DMS 273 (cell line): ENCODE measurements at regions not wholly inside any gene's neighbourhood (a gene's known extent, or its start where the extent isn't known, plus 50 kb on each side); places are given as distances from the start of the nearest gene placed in this dataset.
A peak's percentile ranks its signal among the peaks of the same experiment; 100 is the strongest.

Experiments used
- DNase-seq: peaks from one replicate; lab custom pipeline; 2025; ENCODE audit not compliant: unreplicated experiment; lab: John Stamatoyannopoulos, UW

GRCh38 chr4:59223292-59223941 is 1976.7 kb upstream of the ADGRL3 start:
- no peak for DNase-seq

GRCh38 chr4:59238212-59238611 is 1961.9 kb upstream of the ADGRL3 start:
- no peak for DNase-seq

GRCh38 chr4:59240011-59240410 is 1960.1 kb upstream of the ADGRL3 start:
- no peak for DNase-seq

GRCh38 chr4:59243038-59243437 is 1957.1 kb upstream of the ADGRL3 start:
- DNase-seq = no peak

DNA sequence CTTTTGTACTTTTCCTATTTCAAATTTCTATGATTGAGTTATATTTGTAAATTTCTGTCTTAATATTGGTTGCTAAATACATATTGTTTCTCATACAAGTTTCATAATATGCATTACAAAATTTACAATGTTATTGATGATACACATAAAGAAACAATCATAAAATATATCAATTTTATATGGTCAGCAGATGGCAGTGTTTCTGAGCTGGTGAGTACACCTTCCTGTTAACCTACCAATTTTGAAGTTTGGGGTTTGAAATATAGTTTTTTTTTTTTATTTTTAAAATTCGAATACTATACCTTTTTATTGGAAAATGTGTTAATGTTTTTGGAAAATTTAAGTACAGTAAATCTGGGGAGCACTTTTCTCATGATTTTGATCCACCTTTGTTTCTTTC is 1953.1 kb upstream of the ADGRL3 start:
- DNase-seq = peak; percentile 27

GRCh38 chr4:59248313-59248712 is 1951.8 kb upstream of the ADGRL3 start:
- DNase-seq = no peak

GRCh38 chr4:59249110-59249509 is 1951.0 kb upstream of the ADGRL3 start:
- no peak for DNase-seq

DNA sequence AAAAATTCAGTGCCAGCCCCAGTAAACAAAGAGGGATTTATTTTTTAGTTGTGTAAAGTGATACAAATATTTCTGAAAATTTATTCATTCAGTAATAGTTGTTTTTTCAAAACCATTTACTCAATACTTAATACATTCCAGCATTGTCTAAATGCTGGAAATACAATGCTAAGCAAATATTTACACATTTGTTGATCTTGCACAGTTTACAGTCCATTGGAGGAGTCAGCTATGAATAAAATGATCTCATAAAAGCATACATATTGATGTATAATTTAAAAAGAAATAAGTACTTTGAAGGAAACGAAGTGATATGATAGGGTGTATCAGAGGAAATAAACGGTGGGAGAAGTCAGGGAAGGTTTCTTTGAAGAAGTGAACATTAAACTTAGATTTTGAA is 1942.1 kb upstream of the ADGRL3 start:
- DNase-seq = no peak

GRCh38 chr4:59307609-59308008 is 1892.5 kb upstream of the ADGRL3 start:
- no peak for DNase-seq

DNA sequence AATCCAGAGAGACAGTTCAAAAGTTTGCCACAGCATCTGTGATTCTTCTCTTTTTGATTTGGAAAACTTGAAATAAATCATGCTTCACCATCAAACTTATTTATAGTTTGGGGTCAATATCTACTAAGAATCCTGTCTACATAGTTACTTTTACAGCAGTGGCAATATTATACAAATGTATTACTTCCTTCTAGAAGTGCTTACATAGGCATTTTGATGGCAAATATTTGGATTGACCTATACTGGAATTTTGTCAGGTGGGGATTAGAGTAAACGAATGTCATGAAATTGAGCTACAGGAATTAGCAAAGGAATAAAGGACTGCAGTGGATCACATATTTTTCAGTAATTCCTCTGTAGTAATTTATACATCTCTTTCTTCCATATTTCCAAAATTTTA is 1885.5 kb upstream of the ADGRL3 start:
- DNase-seq = no peak

GRCh38 chr4:59339631-59340030 is 1860.5 kb upstream of the ADGRL3 start:
- DNase-seq = peak; percentile 0

- no peak for DNase-seq
Observed at GRCh38 chr4:59341506-59341905, 1858.6 kb upstream of the ADGRL3 start.

DNA sequence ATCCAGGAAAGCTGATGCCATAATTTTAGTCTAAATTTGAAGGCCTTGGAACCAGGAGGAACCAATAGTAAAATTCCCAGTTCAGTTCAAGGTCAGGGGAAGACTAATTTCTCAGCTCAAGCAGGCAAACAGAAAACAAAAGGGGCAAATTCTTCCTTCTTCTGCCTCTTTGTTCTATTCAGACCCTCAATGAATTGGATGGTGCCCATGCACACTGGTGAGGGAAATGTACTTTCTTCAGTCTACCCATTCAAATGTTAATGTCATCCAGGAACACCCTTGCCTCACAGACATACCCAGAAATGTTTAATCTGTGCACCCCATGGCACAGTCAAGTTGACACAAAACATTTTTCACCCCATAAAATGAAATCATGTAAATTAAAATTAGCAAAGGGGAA is 1851.2 kb upstream of the ADGRL3 start:
- DNase-seq = no peak

GRCh38 chr4:59369229-59369628 is 1830.9 kb upstream of the ADGRL3 start:
- DNase-seq = no peak

- no peak for DNase-seq
Observed at GRCh38 chr4:59374416-59374815, 1825.7 kb upstream of the ADGRL3 start.

- DNase-seq = no peak
Observed at GRCh38 chr4:59380841-59381366, 1819.2 kb upstream of the ADGRL3 start.

DNA sequence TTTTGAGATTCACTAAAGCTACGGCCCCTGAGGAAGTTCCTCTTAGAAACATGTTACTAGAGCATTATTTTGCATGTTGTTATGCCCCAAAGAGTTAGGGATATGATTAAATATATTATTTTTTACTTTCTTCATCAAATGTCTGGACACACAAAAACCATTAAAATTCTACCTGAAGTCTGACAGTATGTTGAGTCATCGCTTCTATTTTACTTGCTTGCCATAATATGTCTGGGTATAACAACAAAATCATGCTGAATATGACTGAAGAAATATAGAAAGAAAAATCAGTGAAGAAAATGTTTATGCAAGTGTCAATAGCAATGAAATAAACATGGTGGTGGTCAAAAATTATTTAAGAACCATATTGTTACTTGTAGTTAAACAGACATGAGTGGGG is 1818.5 kb upstream of the ADGRL3 start:
- no peak for DNase-seq

DNA sequence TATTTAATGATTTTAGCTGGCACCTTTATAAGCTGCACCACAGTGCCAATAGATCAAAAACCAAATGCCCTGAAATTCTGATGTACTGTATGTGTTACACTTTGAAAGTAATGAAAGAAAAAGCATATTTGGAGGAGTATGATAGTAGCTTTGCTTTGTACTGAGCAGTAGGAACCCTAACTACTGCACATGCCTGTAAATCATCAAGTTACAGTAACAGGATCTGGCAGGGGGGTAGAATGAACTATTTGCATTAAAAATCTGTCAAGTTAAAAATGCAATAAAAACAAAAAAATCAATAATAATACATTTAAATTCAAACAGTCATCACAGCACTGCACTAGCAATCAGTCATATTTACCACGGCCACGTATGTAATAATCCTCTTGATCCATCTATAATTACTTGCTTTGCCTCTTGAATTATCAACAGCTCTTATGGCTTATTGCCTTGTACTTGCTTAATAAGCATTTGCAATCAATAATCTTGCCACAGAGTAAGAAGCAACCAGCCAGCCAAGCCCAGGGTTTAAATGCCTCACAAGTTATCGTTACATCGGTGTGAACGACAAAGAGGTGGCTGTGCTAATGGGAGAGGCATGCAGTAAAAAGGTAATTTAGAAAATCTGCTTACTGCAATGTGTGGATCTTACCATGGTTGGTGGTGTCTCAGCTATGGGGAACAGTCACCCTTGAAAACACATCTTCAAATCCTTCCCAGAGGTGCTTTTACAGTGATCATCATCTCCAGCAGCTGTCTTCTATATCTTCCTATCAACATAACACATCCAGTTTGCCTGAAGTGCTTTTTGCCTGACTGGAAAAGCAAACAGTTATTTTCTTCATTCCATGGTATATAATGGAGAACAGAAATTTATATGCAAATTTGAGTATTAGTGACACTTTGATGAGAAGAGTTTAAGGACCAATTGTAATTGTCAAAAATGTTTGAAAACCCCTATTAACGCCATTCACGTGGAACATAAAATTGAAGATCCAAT is 1812.1 kb upstream of the ADGRL3 start:
- no peak for DNase-seq

DNA sequence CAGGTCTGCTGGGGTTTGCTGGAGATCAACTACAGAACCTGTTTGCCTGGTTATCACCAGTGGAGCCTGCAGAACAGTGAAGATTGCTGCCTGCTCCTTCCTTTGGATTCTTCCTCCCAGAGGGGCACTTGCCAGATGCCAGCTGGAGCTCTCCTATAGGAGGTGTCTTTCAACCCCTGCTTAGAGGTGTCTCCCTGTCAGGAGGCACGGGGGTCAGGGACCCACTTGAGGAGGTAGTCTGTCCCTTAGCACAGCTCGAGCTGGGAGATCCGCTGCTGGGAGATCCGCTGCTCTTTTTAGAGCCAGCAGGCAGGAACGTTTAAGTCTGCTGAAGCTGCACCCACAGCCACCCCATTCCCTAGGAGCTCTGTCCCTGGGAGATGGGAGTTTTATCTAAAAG is 1806.3 kb upstream of the ADGRL3 start:
- no peak for DNase-seq

GRCh38 chr4:59400334-59400733 is 1799.8 kb upstream of the ADGRL3 start:
- no peak for DNase-seq

DNA sequence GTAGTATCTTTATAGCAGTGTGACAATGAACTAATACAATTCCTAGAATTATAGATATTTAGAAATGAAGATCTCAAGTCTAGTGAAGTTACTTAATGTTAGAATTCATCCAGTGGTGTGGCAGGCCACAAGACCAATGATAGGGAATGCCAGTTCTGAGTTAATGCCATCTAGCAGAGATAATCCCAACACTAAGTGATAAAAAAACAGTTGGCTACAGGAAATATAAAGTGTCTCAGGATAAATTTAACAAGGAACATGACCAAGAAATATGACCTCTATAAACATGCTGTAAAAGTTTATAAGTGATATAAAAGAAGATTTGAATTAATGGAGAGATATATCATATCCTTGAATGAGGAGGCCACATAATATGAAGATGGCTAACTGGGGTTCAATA is 1790.5 kb upstream of the ADGRL3 start:
- no peak for DNase-seq

DNA sequence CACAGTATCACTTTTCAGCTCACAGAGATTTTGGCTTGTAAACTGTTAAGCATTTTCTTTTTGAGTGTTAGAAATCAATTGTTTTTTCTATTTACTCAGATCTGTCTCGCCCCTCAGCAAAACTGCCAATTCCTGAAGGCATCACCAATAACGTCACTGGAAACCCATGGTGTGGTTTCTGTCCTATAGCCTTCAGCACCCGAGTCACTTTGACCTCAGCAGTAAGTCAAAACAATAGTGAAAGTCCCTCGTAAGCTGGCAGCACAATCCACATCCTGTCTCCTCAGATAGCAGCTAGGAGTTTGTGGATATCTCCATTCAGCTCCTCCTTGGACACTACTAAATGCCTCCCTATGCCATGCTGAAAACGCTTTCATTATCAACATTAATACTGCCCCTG is 1787.4 kb upstream of the ADGRL3 start:
- no peak for DNase-seq
